Left colon (tissue), 2 donors: ENCODE measurements at regions not wholly inside any gene's neighbourhood (a gene's known extent, or its start where the extent isn't known, plus 50 kb on each side); places are given as distances from the start of the nearest gene placed in this dataset.

Source experiments
- ATAC-seq: fragments of 200-7000 bp; cut with Tn5 transposase; one replicate; pipeline ENCODE4 v1.9.1; 2020; ENCODE audit warnings: mild to moderate bottlenecking, moderate library complexity
- DNase-seq, 2 donors: peaks; one replicate each; pipeline ENCODE4 v3.0.0-alpha.2; 2020
- intact Hi-C, 2 donors: fragments of 100-400 bp; cut with DNase I in 1 of 2; cut with micrococcal nuclease in 1 of 2; formaldehyde crosslinking; loops; one replicate each; pipeline versions ENCODE4 v1.11.2 to v1.14.0; 2022; cut with DNase I, micrococcal nuclease
- donor health status: DM: no; HTN: no; CAD: no.
- donor health status: DM: yes; HTN: yes; CAD: no.

GRCh38 chrX:97756879-97757278 is 873.2 kb downstream of the RPA4 start:
- ATAC-seq (peak; percentile 72), DNase-seq (no peak)
- intact Hi-C loops = no loop called here

GRCh38 chrX:97763391-97763790 is 879.7 kb downstream of the RPA4 start:
- intact Hi-C loops = no loop called here
- ATAC-seq = no peak
- no peak for DNase-seq

- no peak for DNase-seq
- intact Hi-C loops = no loop called here
- no peak for ATAC-seq
Observed at GRCh38 chrX:97763981-97764380, 880.3 kb downstream of the RPA4 start.

- ATAC-seq (no peak), DNase-seq (no peak)
- intact Hi-C loops = no loop called here
Observed at GRCh38 chrX:97766501-97767095, 882.9 kb downstream of the RPA4 start.

GRCh38 chrX:97787311-97787710 is 903.6 kb downstream of the RPA4 start:
- ATAC-seq (no peak), DNase-seq (no peak)
- intact Hi-C loops = no loop called here

GRCh38 chrX:97787849-97788248 is 904.1 kb downstream of the RPA4 start:
- intact Hi-C loops = no loop called here
- peak; percentile 81 for ATAC-seq
- DNase-seq = no peak

- intact Hi-C loops = no loop called here
- no peak for ATAC-seq
- DNase-seq = no peak
Observed at GRCh38 chrX:97790850-97791249, 907.1 kb downstream of the RPA4 start.

GRCh38 chrX:97797076-97797475 is 913.4 kb downstream of the RPA4 start:
- ATAC-seq (no peak), DNase-seq (no peak)
- intact Hi-C loops = no loop called here

- intact Hi-C loops = no loop called here
- no peak for ATAC-seq
- no peak for DNase-seq
Observed at GRCh38 chrX:97806238-97806637, 922.5 kb downstream of the RPA4 start.

GRCh38 chrX:97806946-97807345 is 923.2 kb downstream of the RPA4 start:
- intact Hi-C loops = no loop called here
- ATAC-seq = no peak

GRCh38 chrX:97820170-97820569 is 936.5 kb downstream of the RPA4 start:
- intact Hi-C loops = no loop called here
- DNase-seq (no peak), ATAC-seq (no peak)

More at GRCh38 chrX:97806946-97807345, 923.2 kb downstream of the RPA4 start:
- no peak for DNase-seq

GRCh38 chrX:97828471-97828870 is 944.8 kb downstream of the RPA4 start:
- ATAC-seq = no peak

GRCh38 chrX:97835969-97836368 is 952.3 kb downstream of the RPA4 start:
- DNase-seq (no peak), ATAC-seq (no peak)
- intact Hi-C loops = no loop called here

More at GRCh38 chrX:97828471-97828870, 944.8 kb downstream of the RPA4 start:
- no peak for DNase-seq
- intact Hi-C loops = no loop called here

GRCh38 chrX:97841544-97842179 is 958.0 kb downstream of the RPA4 start:
- intact Hi-C loops = no loop called here
- no peak for DNase-seq

GRCh38 chrX:97842468-97843199 is 958.9 kb downstream of the RPA4 start:
- ATAC-seq = no peak
- DNase-seq = no peak
- intact Hi-C loops = no loop called here

More at GRCh38 chrX:97841544-97842179, 958.0 kb downstream of the RPA4 start:
- ATAC-seq = no peak

GRCh38 chrX:97843200-97843811 is 959.6 kb downstream of the RPA4 start:
- intact Hi-C loops = no loop called here
- DNase-seq (no peak), ATAC-seq (no peak)

- ATAC-seq = no peak
- no peak for DNase-seq
- intact Hi-C loops = no loop called here
Observed at GRCh38 chrX:97844161-97844560, 960.5 kb downstream of the RPA4 start.

- no peak for ATAC-seq
- no peak for DNase-seq
- intact Hi-C loops = no loop called here
Observed at GRCh38 chrX:97844943-97845342, 961.2 kb downstream of the RPA4 start.

- DNase-seq = no peak
- intact Hi-C loops = no loop called here
Observed at GRCh38 chrX:97845451-97845850, 961.7 kb downstream of the RPA4 start.

GRCh38 chrX:97846228-97846627 is 962.5 kb downstream of the RPA4 start:
- no peak for DNase-seq
- ATAC-seq = no peak
- intact Hi-C loops = no loop called here

More at GRCh38 chrX:97845451-97845850, 961.7 kb downstream of the RPA4 start:
- no peak for ATAC-seq
